ENCODE measurements at regions not wholly inside any gene's neighbourhood (a gene's known extent, or its start where the extent isn't known, plus 50 kb on each side); places are given as distances from the start of the nearest gene placed in this dataset.

DNA sequence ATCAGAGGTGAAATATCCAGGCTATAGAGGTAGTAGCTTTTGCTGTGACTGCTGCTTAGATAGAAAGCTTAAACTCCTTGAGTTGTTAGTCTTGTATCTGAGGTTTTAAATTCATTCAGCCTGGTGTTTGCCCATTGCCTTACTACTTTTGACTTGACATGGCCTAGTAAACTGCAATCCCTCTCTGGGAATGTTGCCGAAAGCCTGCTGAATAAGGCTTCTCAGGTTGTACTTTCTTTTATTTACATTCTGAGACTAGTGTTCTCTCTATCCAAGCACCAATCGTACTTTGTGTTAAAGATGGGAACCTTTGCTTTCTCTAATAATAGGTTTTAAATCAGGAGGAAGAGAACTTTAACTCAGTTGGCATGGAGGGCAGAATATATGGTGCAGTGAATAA lies 357.6 kb upstream of the CWC22 start:
- DNase-seq (ENCODE audit: low spot score), result no peak

DNA sequence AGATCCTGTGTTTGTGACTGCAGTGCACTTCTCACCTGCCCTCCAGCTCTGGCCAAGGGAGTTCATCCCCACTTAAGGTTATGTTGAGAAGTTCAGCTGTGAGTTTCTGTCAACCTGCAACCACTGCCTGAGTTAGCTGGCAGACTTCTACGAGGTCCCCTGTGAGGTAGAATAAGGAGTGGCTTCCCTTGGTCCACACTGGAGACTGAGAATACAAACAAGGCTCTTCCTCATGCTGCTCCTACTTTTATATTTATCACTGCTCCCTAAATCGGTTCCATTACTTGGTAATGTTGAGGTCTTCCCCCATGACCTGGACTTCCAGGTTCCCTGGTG lies 353.2 kb upstream of the CWC22 start:
- no peak for DNase-seq (ENCODE audit: low spot score)

DNA sequence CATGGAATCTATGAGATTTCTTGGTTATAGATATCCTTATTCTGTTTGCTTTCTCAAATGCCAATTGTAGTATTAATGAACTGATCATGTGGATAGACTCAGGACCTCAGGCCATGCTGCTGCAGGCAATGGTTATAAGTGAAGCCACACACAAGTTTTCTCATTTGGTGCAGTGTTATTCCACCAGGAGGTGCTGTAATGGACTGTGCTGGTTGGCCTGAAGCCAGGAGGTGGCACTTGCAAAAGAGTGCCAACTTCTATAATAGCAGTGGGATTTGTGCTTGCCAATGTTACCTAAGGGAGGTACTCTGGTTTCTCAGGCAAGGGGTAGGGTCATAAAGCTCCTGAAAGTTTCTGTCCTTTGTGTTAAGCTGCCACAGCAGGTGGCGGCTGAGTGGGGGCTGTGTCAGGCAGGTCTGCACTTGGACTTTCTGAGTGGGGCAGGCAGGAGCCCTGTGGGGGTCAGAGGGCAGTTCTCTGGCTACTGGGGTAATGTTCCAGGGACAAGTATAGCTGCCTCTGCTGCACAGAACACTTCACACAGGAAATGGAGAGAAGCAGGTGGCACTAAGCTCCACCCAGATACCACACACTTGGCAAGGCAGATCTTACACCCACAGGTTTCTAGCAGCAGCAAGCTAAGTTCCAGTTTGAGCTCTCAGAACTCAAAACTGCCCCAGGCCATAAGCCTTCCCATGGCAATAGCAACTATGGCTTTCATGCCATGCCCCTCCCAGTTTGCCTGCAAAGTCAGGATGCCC lies 352.6 kb upstream of the CWC22 start:
- DNase-seq (ENCODE audit: low spot score), result no peak

DNA sequence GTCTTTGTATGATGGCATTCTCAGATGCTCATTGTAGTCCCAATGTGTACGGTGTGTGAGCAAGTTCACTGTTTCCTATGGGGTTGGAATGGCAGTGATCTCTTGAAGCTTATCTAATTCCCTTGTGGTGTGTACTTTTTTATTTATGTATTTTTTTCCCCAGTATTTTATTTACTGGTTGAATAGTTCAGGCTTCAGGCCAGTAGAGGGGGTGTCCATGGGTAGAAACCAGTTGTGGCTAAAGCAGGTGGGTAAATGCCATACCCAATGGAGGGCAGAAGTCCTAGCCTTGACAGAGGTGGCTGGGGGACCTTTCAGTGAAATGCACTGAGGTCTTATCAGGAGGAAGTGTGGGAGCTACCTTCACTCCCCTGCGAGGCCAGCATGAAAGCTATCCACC lies 351.4 kb upstream of the CWC22 start:
- DNase-seq (ENCODE audit: low spot score), result no peak

DNA sequence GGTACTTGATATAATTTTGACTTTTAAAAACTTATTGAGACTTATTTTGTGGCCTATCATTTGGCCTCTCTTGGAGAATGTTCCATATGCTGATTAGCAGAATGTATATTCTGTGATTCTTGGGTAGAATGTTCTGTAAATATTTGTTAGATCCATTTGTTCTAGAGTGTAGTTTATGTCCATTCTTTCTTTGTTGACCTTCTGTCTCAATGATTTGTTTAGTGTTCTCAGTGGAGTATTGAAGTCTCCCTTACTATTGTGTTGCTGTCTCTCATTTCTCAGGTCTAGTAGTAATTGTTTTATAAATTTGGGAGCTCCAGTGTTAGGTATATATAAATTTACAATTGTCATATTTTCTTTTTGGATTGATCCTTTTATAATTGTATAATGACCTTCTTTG lies 349.6 kb upstream of the CWC22 start:
- DNase-seq (ENCODE audit: low spot score), result no peak

DNA sequence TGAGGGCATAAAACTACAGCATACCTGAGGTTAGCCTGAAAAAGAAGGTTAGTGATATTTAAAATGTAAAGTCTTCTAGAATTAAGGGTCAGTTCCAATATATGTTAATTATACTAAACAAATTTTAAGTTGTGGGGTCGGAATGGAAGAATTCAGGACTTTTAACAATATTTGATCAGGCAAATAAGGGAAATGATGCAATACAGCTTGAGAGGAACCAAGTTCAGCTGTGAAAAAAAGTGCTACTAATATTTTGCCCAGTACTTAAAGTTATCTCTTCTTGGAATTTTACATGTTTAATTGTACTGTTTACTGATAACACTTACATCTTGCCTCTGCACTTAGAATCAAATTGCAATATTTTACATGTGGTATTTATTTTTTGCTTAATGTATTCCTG lies 345.5 kb upstream of the CWC22 start:
- DNase-seq (ENCODE audit: low spot score), result no peak

DNA sequence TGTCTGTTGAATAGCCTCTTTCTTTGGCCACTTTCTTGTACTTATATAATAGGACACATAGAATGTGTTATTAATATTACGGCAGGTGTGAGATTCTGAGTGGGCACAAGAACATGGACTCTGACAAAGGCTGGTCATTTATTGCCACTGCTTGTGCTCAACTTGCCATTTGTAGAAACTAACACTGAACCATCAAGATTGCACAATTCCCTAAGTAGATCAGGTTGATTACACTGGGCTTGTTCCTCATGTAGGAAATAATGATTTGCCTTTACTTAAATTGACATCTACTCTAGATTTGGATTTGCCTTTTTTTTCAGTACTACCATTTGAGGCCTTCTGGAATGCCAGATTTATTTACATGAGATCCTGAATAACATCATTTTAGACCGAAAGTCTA lies 342.7 kb upstream of the CWC22 start:
- DNase-seq (ENCODE audit: low spot score), result no peak

DNA sequence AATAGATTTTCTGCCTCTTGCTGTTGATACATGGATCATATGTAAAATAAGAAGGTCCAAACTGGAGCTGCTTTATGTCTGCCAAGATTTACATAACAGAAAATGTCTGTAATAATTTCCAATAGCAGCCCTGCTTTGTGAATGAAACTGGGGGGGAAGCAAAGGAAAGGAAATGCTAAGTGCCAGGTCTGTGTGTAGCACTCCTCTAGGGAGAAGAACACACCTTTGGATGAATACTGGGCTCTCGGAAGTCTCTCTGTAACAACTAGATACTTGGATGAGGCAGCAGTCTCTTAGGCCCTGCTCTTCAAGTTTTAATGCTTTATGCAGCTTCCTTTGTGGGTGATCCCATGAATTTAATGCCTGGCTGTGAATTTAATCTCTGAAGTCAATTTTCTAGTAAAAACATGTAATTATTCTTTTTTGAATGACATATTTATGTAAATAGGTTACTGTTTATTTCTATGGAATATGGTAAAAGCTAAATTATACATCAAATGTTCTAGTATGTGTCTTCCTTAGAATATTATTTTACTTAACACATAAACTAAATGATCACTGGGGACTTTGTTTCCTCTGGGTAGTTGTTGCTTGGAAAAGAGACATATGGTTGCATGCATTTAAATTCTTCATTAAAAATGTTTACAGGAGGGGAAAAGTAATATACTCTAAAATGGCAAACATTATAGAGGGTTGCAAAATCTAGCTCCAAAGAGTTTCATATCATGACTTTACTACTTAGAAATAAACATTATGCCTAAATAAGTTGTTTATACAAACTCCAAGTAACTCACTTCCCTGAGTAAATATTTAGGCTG lies 336.6 kb upstream of the CWC22 start:
- no peak for DNase-seq (ENCODE audit: low spot score)

DNA sequence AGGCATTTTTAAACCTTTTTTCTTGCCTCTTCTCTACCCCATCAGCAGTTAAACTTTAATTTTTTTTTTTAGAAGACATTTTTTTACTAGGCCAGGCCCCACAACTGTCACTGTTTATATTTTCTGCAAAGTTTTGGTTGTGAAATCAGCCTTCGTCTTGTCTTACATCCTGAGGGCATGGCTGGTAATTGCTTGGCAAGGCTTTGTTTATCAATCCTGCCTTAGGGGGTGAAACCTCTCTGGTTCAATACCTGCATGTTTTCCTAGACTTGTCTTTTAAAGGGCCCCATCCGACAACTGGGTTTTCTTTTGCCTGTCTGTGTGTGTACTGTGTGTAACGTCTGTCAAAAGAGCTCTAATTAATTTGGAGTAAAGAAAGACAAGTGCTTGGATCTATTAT lies 330.0 kb upstream of the CWC22 start:
- no peak for DNase-seq (ENCODE audit: low spot score)

DNA sequence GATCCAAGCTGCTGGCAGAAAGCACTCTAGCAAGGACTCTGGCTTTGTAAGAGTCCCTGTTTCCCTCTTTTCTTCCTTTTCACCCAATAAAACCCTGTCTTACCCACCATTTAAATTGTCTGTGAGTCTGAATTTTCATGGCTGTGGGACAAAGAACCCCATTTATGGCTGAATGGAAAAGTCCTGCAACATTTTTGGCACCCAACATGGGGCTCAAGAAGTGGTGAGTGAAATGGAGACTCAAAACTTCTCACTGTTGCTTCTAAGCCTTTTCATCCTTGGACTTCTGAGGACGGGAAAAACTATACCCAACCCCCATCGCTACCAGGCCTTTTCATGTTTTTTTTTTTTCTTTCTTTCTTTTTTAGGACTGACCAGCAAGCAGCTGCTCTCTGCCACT lies 329.5 kb upstream of the CWC22 start:
- no peak for DNase-seq (ENCODE audit: low spot score)

DNA sequence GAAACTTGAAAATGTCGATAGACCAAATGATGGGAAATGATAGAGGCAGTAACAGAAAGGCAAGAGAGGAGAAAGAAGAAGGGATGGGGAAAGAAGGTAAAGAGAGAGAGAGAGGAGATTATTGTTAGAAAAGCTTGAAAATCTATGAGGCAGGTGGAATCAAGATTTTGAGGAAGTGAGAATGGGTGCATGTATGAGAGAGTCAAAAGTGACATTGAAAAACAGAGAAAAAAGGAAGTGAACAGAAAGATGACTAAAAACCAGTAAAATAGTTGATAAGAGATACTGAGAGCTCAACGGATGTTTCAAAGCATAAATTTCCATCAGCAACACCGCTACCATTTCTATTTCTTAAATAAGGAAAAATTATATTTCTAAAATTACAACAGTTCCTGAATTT lies 327.4 kb upstream of the CWC22 start:
- no peak for DNase-seq (ENCODE audit: low spot score)

DNA sequence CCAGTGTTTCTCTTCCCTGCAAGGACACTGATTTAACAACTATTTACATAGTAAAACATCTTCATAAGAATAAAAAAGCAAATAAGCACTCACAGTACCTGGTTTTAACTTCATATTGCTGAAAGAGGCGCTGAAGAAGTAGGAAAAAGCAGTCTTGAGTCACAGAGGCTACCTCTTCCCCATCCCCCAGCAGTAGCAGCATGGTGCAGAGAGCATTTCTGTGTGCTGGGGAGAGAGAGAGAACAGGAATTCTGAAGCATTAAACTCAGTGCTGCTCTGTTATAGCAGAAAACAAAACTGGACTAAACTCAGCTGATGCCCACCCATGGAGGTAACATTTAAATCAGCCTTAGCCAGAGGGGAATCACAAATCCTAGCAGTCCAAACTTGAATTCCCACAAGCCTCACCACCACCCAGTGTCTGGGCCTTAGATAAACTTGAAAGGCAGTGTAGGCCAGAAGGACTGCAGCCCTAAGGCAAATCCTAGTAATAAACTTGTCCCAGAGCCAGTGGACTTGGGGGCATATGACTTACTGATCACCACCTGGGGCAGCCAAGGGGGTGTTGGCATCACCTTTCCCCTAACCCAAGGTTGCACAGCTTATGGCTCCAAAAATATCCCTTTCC lies 321.8 kb upstream of the CWC22 start:
- DNase-seq (ENCODE audit: low spot score), result no peak

DNA sequence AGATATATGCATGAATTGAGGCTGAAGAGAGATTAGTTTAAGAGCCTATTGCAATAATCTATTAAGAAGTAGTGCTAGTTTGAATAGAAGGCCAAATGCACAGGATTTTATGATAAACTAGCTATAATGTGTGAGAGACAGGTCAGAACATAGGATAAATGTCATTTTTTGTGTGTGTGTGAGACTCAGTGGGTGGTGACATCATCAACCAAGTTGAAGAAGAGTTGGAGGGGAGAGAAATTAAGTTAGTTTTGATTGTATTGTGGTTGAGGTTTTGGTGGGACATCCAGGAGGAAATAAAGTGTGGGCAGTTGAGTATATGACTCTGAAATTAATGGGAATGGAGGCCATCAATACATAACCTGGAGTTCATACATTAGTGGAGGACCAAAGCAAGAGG lies 320.1 kb upstream of the CWC22 start:
- DNase-seq (ENCODE audit: low spot score), result no peak

DNA sequence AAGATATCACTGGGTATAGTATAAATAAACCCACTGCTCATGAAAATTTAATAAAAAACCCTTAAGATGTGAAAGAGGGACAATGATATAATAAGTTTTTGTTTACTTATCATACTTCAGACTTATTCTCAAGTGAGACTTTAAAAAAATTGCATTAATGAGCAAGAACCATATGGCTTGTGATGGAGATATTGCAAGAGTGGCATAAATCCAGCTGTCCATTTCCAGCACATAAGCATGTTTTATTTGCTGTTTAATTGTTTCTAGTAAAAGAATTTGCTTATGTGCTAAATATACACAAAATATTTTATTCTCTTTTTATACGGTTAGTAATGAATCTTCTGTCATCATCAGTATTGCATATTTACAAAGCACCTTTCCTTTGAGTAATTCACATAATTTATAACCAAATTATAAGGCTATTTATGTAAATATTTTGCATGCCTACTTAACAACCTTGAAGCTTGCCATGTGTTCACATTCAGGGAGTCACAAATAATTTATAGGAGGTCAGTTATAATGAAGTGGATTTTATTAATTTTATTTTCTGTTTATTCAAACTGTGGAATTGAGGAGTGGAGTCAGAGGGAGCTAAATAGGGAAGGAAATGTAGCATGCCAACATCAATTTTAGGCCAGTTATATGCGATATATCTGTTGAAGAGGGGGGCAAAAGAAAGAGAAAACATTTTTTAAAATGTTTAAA lies 318.5 kb upstream of the CWC22 start:
- no peak for DNase-seq (ENCODE audit: low spot score)

DNA sequence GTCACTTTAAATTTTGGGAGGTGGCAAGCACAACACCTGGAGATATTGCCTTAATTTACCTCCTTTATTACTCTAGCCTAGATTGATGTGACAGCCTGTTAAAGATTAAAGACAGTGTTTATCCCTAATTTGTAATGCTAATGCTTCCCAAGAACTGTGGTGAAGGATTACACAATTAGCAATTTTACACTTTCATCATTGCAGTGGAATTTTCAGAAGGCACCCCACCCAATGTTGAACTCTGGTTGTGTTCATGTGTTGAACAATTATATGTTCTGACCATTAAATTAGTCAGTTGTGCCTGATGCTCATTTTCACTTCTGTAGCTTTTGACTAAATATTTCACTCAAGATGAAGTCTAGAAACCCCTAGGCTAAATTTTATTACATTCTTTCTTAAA lies 317.1 kb upstream of the CWC22 start:
- DNase-seq (ENCODE audit: low spot score), result no peak

DNA sequence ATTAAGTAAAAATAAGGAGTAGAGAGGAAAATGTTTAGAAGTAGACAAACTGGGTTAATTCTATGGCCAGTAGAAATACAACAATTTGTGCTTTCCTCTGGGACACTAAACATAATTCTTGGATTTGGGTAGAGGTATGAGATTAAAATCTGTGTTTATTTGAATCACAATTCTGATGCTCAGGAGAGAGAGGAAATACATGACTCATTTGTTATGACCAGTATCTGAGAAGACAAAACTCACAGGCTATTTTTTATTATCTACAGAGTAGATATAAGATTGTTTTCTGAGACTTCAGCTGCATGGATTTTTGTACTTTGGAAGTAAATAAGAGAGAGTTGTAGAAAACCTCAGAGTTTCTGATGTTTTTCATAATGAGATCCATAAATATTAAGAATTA lies 315.7 kb upstream of the CWC22 start:
- DNase-seq (ENCODE audit: low spot score), result no peak

DNA sequence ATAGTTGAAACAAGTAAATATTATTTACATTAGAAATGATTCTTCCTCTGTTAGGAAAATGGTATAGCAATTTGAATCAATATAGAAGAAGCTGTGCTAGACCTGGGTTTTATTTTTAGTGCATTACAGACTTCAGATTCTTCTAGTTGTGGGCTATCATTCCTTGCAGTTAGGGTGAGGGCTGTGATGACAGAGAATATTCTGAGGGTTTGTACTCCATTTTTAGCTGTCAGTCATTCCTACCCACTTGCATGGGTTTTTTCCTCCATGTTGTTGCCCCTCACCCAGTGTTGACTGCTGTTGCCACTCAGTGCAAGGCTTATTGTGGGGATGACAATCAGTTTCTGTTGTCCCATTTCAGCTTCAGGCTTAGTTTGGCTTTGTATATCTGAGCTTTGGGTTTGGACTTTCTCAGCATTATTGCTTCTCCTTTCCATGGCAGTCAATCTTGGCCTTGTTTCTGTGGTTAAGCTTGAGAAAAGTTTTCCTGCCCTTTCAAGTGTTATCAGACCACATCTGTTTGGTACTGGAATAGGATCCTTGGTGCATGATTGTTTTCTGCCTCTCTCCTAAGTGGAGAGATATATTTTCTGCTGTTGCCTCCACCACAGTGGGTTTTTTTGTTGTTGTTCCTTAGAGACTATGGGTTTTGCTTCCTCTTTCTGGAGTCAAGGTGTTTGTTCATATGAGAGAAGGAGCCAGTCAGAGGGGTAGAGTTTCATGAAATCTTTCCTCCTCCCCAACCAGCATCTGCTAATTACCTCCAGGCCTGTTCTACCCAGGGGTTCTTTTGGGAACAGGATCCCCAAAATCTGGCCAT lies 312.7 kb upstream of the CWC22 start:
- no peak for DNase-seq (ENCODE audit: low spot score)

DNA sequence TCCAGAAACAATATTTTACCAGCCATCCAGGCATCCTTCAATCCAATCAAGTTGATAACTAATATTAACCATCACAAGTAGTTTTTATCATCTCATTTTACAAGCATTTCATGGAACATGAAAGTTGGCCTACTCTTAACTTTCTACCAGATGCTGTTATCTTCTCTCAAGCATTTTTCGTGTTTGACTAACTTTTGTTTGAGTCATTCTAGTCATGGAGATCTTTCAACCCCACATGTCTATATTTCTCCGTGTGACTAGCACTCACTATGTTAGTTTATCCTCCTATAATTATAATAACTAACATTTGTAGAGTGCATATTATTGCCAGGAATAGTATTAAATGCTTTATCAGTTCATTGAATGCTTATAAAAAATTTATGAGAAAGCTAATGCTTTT lies 307.0 kb upstream of the CWC22 start:
- DNase-seq (ENCODE audit: low spot score), result no peak

DNA sequence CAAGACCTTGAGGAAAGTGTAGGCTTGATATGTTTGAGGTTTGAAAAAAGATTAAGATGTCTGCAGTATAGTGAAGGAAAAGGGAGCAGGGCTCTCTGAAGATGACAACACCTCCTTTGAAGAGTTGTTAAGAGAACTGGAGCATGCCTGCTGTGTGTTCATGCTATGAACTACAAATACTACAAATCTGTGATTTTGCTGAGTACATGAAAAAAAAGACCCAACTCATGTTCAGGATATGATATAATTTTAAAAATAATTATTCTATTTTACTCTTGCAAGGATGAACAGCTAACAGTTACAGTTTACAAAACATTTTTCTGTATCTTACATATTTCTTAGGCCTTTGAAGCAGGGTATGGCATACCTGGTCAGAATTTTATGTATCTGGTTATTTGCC lies 305.4 kb upstream of the CWC22 start:
- DNase-seq (ENCODE audit: low spot score), result no peak

DNA sequence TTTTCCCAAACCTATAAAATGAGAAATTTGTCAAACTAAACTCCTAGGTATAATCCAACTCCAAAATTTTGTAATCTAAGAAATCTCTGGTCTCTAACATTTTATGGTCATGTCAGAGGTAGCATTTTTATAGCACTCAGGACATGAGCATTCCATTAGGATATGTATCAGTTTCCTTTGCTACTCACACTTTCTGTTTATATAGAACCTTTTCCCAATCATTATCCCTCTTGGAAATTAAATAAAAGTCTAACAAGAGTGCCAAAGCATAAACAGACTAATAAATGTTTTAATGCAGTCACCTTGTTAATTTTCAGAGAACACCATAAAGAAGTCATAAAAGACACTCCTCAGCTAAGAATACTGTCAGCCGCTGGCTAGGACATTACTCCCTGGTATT lies 300.0 kb upstream of the CWC22 start:
- DNase-seq (ENCODE audit: low spot score), result no peak

DNA sequence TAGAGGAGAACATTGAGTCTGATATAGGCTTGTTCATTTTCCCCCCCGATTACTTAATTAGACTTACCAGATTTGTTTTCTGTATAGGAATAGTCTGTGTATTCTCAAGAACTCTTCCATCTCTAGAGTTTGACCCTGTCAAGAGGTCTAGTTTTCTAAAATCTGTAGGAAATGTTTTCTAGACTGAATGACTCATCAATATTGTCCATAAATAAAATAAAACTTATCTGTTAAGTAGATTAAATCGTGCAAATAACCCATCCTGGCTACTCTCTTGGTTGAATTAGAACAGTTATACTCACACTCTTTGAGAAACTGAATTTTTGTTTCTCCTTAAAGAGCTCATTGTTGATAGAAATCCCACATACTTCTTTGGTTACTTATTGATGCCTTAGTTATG lies 299.2 kb upstream of the CWC22 start:
- no peak for DNase-seq (ENCODE audit: low spot score)
